Breast epithelium (tissue), 3 donors: ENCODE measurements at regions not wholly inside any gene's neighbourhood (a gene's known extent, or its start where the extent isn't known, plus 50 kb on each side); places are given as distances from the start of the nearest gene placed in this dataset.

Source experiments
- POLR2A ChIP-seq: fragments of 450-650 bp; IDR thresholded peaks from one replicate; pipeline ENCODE4 v1.6.1; 2016; ENCODE audit warnings: antibody characterized with exemption, mild to moderate bottlenecking, moderate library complexity
- POLR2AphosphoS5 ChIP-seq, 3 donors: sonication (generic); formaldehyde crosslinking; IDR thresholded peaks; one replicate each; pipeline ENCODE4 v1.6.1; 2017; ENCODE audit warnings: antibody characterized with exemption in 3 of 3
- TF ChIP-seq, protein P1 (sequence below), 3 donors: fragments of 450-650 bp; IDR thresholded peaks; one replicate each; pipeline ENCODE4 v1.5.1; 2016 to 2017; ENCODE audit warnings: antibody characterized with exemption in 3 of 3, mild to moderate bottlenecking in 3 of 3, moderate library complexity in 3 of 3

- TF ChIP-seq, protein P1, sequence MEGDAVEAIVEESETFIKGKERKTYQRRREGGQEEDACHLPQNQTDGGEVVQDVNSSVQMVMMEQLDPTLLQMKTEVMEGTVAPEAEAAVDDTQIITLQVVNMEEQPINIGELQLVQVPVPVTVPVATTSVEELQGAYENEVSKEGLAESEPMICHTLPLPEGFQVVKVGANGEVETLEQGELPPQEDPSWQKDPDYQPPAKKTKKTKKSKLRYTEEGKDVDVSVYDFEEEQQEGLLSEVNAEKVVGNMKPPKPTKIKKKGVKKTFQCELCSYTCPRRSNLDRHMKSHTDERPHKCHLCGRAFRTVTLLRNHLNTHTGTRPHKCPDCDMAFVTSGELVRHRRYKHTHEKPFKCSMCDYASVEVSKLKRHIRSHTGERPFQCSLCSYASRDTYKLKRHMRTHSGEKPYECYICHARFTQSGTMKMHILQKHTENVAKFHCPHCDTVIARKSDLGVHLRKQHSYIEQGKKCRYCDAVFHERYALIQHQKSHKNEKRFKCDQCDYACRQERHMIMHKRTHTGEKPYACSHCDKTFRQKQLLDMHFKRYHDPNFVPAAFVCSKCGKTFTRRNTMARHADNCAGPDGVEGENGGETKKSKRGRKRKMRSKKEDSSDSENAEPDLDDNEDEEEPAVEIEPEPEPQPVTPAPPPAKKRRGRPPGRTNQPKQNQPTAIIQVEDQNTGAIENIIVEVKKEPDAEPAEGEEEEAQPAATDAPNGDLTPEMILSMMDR (IDR thresholded peaks at IDR 0.05), result no peak
- TF ChIP-seq POLR2A, result no peak
- no peak for TF ChIP-seq POLR2AphosphoS5 (IDR thresholded peaks at IDR 0.05)
These were observed 188.6 kb upstream of the IL15 start for GRCh38 chr4:141447761-141448160.
